Stimulated activated CD4-positive, alpha-beta T cell treated with anti-CD3 and anti-CD28 coated beads, Interleukin-12 subunit alpha, Interleukin-12 subunit beta, amount 100 ng/mL, for 4 hours (primary cell): ENCODE measurements at regions not wholly inside any gene's neighbourhood (a gene's known extent, or its start where the extent isn't known, plus 50 kb on each side); places are given as distances from the start of the nearest gene placed in this dataset.
"Not testable (repeated sequence)": the region's sequence is repeated elsewhere in the genome, so short reads cannot be mapped to it uniquely, and the experiment has no call there.

Source experiments
- DNase-seq: peaks from one replicate; pipeline ENCODE4 v3.0.0-alpha.2; 2020

DNA sequence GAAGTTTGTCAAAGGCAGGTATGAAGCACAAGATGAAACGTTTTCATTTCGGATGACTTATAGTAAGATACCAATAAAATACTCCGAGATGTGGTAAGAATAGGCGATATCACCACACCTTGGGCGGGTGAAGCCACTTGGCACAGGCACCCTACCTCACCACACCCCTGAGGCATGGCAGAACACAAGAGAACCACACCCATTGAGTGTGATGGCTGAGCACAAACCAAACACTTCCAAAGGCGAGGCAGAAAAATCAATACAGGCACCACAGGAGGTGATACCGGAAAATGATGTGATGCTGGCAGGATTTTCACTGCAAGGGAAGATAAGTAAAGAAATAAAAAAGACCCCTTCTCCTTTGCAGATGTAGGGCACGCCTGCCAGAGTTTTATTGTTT, 332.9 kb upstream of the PRDM1 start:
- no peak for DNase-seq

DNA sequence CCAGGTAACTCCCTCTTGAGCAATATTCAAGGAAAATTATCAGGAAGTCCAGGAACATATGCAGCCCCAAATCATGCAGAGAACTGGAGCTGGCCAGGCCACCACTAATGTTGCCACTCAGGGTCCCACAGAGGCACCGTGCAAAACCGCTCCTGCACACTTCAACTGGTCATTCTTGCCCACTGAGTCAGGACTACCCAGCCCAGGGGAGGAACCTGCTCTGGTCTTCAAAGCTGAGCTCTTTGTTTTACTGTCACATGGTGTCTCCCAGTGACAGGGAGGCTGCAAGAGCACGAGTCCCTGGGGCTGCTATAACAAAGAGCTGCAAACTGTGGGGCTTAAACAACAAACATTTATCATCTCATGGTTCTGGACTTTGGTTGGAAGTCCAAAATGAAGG, 336.0 kb upstream of the PRDM1 start:
- DNase-seq: no peak

DNA sequence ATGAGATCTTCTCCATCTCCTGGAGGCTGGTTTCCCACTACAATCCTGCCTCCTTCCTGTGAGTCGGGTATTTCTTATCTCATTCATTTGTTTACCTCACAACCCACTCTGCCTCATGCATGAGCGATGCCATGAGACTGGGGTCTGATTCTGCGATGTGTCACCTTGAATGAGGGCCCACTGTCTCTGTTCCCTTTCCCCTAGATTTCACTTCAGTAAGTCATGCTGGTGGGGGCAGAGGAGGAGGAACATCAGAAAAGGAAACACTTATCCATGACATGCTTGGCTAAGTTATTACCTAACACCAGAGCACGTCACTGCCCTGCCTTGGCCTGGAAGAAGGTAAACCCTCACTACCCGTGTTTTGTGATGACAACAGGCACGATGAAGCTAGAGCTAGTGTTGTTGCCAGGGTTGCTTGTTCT, 337.4 kb upstream of the PRDM1 start:
- DNase-seq: no peak

DNA sequence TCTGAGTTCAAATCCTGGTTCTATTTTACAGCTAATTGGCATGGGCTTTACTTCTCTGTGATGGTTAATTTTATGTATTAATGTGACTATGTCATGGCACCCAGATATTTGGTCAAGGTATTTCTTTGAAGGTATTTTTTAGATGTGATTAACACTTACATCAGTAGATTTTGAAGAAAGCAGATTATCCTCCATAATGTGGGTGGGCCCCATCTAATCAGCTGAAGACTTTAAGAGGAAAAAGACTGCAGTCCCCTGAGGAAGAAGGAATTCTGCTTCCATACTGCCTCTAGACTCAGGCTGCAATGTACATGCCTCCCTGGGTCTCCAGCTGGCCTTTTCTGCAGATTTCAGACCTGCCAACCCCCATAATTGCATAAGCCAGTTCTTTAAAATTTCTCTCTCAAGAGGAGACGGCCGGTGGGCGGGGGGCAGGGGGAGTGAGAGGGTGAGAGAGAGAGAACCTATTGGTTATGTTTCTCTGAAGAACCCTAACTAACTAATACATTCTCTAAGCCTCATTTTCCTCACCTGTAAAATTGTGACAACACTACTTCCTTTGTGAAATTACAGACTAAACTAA, 338.2 kb upstream of the PRDM1 start:
- no peak for DNase-seq

DNA sequence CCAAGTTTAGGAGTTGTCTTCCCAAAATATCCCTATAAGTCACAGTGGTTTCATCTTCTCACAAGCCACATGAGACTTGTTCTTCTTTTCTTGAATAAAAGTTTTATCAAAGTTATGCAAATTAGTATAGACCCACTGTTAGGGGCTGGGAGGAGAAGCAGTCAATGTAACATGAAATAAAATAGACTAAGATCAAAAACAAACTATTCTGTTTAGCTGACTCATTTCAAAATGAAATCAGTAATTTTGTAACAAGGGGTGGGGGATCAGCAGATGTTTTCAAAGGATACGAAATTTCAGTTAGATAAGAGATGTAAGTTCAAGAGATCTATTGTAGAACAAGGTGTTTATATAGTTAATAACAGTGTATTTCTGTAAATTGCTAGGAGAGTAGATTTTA, 339.6 kb upstream of the PRDM1 start:
- DNase-seq: no peak

DNA sequence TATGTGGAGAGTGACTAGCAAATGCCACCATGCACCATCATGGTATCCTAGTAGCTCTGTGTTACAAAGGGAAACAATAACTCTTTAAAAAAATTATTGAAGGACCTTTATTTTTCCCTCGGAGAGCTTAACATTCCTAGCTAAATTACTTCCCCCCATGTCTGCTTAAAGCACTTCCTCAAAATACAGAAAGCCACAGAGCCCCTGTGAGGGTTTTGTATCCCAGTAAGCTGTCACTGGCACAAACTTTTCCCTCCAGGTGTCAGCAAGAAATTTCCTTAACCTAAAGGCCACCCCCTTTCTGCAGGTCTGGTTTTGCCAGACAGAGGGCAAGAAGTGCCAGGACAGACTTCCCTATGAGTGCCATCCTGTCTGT, 340.0 kb upstream of the PRDM1 start:
- no peak for DNase-seq

DNA sequence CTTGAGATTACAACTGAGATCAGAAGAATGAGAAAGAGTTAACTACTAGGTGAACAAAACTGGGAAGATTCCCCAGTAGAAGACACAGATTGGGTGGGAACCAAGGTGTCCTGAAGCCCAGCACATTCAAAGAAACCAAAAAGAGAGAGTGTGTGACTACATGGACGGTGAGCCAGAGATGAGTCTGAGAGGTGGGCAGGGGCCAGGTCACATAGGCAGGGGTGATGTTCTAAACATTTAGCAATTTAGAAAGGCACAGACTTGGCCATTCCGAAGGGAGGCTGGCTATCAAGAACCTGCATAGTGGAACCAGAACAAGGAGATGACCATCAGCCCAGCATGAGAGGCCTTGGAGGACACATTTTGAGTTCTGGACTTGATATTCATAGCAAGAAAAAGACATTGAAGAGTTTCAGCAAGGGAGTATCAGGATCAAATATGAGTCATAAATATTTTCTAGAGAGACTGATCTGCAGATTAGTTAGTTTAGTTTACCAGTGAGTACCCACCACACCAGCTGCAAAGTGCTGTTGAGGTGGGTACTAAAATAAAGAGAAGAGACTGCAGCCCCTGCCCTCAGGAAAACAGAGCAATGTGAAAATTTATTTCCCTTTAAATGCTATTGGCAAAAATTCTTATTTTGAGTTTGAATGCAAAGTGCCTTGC, 340.5 kb upstream of the PRDM1 start:
- no peak for DNase-seq

DNA sequence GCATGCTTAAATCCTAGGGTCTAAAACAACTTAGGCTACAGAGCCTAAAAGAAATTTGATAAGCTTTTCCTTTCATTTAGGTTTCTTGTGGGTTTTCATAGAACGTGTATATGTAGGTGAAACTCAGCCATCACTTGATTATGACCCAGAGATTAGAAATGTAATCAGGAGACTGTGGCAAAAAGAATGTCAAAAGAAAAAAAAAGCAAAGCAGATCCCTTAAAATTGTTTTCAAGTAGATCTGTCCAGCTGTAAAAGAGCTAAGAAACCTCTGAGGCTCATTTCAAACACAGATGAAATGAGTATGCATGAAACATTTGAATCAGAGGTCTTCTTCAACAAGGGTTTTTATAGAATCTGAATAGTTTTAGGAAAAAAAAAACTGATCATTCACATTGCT, 341.3 kb upstream of the PRDM1 start:
- DNase-seq: no peak

DNA sequence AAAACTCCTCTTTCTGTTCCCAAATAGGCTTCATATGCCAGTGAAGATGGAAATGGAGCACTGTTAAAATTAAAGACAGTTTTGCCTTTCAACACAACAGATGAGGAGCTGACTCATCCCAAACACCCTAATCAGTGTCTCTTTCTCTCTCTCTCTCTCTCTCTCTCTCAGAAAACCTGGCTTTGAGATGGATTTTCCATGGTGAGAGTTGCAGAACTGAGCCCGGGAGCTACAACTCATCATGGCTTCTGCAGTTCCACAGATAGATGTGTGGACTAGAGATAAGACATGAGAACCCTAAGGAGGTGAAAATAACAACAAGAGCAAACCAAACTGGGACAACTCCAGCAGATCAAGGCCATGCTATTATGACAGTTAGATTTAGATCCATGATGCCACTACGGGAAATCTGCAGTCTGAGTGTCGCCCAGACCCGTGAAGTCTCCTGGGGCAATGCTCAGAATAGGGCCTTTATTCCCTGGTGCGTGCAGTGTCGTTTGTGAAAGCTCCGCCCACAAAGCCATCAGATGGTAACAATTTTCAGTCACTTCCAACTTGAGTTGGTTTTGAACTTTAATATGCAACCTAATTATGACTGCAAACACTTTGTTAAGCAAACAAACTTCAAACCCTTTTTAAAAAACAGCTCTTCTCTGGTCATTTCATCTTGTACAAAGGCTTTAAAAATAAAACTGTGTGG, 338.2 kb upstream of the PREP start:
- no peak for DNase-seq

DNA sequence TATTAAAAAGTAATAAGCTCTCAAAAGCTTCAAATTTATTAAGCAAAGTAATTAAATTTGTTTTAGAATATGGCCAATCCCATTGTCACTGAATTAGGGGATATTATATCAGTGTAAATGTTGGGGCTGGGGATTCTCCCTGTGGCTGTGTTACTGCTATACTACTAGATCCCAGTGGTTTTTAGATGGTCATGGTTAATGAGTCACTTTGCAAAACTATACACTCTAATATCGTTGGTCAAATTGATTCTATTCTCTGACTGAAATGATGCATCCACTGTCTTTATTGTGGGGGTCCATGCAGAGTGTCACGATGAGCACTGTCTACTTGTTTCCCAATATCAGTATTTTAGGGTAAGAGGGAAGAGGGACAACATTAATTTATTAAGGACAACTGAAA, 336.9 kb upstream of the PREP start:
- no peak for DNase-seq

DNA sequence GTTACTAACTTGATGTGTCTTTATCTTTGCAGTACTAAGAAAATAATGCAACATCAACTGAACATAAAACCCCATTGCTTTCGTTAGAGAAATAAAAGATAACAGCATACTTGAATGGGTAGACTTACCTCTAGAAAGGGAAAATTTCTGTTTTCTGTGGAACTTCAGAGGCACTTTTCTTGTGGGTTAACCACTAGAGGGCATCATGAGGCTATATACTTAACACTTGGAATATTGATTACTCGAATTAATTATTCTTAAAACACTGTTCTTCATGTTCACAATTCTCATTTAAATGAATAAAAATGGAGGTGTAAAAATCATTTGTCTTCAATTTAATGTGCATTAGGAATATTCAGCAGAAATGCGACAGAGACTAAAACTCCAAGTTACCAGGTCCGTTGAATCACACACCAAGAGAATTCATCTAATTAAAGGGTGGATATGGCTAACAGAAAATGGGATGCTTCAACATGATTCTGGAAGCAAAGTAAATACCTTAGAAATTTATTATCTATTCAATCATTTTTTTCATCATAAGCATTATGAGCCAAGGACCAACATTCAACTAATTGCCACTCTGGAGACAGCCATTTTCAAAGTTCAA, 330.8 kb upstream of the PREP start:
- DNase-seq: no peak

DNA sequence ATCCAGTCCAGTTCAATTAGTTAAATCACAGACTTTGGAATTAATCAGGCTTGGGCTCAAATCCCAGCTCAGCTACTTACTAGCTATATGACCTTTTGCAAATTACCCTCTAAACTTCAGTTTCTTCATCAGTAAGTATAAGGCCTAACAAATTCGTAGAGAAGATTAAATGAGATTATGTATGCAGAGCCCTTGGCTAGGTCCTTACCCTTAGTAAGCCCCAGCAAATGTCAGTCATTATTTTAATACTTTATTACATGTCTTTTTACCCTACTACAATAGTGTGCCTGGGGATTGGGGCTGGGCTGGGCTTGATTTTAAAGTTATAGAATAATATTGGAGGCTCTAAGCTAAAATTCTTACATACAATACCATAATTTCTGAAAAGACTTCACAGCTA, 326.1 kb upstream of the PREP start:
- no peak for DNase-seq

DNA sequence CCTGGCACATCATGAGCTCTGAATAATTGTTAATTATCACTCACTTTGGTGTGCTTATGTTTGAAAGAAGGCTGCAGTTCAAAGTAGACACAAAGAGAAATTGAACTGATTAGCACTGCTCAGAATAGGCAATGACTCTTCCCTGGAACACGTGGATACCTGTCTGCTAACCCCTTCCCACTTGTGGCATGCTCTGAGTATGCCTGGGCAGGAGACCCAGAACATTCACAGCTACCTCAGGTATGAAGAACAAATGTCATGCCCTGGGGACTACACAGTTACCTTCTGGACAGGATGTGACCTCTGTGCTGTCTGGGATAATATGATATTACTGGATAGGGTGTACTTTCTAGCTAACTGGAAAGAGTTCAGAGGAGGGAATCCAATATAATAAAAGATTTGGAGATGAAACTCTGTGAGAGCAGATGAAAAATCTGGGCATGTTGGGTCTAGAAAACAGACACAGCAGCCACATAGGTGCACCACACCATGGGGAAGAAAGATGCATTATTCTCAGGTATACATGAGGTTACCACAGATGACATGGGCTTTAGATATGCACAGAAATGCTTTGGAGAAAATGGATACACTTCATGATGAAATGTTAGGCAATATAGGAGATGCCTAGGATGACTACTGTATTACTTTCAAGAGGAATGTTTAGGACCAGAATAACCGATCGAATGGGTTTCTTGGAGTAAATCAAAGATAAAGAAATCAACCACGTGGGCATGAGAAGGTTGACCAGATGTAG, 324.2 kb upstream of the PREP start:
- DNase-seq: no peak

DNA sequence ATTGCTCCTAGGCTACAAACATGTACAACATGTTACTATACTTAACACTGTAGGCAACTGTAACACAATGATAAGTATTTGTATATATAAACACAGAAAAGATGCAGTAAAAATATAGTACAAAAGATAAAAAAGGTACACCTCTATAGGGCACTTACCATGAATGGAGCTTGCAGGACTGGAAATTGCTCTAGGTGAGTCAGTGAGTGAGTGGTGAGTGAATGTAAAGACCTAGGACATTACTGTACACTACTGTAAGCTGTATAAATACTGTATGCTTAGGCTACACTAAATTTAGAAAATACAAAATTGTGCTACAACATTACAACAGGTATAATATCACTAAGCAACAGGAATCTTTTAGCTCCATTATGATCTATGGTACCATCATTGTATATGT, 312.0 kb upstream of the PREP start:
- no peak for DNase-seq

DNA sequence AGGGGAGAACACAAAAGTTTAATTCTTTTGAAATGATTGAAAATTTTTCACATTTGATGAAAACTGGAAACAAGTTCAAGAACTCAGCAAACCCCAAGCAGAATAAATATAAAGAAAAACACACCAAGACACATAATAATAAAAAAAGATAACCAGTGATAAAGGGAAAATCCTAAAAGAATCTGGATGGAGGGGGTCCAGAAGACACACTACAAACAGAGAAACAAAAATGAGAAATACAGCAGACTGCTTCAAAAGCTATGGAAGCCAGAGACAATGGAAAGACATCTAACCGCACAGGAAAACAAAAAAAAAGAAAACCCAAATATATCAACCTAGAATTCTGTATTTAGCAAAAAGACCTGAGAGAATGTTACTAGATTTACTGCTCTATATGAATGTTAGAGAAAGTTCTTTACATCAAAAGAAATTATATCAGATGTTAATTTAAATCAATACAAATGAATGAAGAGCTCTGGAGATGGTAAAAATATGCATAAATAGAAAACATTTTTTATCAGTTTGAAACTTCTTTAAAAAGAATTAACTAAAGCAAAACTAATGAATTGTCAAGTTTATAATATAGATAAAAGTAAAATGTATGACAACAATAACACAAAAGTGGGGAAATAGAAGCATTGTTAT, 310.7 kb upstream of the PREP start:
- DNase-seq: no peak

DNA sequence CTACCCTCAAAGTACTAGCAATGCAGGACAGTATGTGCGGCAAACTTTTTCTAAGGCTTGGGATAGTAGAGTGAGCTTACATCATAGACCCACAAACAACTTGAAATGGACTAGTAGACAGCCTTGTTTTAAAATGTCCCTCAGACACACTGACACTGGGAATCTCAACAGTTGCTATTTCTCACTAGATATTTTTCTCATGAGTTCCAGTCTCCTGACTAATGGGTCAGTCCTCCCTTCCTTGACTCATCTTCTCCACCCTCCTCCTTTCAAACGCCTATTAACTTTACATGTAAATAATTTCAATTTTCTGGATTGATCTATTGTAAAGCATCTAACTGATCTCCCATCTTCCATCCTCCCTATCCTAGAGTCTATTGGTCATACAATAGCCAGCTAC, 308.3 kb upstream of the PREP start:
- no peak for DNase-seq

DNA sequence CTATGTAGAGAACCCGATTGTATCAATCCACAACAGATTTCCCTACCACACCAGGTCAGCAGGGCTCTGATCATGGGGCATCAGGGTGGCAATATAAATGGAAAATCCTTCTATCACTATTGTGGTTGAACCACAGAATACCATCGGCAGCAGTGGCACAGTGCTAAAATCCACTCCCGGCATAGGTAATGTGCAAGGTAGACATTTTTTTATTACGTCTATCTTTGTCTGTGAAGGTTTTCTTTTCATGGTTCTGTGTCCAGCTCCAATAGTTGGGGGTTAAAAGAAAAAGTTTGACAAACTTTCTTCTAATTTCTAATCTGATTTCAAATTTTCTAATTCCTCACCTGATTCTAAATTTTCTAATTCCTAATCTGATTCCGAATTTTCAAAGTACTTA, 302.7 kb upstream of the PREP start:
- no peak for DNase-seq

DNA sequence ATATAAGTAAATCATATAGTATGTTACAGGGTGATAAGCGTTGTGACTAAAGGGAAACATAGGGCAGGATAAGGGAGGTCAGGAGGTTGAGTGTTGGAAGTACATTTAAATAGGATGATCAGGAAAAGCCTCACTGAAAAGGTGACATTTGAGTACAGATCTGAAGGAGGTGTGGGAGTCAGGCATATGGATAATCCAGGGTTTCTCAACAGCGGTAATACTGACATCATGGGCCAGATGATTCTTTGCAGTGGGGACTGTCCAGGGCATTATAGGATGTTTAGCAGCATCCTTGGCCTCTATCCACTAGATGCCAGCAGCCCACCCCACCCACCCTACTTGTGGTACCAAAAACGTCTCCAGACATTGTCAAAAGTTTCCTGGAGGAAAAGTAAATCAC, 292.6 kb upstream of the PREP start:
- no peak for DNase-seq

DNA sequence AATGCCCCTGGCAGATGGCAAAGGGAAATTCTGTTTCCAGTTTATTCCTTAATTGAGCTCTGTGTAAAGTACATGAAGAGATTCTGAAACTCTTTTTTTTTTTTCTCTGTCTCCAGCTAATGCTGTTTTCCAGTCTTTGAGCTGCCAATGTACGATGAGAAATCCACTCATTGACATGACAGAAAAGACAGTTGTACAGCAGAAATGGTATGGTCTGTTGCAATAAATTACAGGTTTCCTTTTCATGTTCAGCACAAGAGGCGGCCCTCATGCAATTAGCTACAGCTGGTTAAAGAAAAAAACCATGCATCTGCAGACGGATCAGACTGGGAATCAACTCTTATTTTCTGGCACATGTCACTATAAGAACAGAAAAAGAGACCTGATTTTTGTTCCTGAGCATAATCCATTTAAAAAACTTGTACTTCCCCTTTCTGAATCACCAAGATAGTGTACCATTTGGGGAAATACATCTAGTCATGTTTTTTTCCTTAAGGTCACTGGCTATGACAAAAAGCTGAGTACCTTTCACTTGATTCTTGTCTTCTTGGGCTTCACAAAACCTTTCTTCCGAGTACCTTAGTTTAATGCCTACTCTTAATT, 289.8 kb upstream of the PREP start:
- no peak for DNase-seq

DNA sequence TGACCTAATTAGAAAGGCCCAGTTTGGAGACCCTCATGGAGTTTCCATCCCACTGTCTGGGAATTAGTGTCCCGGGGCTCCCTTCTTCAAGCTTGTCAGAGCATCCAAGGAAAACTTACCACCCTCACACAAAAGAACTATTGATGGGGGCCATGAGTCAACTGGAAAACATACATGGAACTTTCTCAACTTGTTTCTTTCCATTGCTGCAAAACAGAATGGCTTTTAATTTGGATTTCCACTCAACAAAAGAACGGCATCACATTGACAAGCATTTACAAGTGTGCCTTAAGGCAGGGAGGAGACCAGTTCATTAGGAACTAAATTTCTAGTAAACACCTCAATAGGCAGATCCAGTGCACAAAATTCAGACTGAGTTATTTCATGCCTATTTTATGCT, 289.1 kb upstream of the PREP start:
- DNase-seq: no peak

DNA sequence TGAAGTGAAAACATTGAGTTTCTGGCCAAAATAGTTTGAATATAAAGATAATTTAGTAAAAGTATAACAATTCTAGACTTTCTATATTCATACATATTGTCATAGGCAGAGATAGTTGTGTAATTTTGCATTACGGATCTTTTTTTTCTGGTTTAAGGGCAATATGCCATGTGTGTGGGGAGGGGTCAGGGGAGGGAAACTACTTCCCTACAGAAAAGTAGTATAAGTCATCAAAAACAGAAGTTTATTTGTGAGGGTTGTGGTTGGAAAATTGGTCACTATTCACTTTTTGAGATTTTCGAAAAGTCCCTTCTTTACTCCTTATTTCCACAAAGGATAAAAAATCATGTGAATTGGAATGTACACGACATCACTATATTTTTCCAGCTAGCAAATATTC, 288.2 kb upstream of the PREP start:
- no peak for DNase-seq

DNA sequence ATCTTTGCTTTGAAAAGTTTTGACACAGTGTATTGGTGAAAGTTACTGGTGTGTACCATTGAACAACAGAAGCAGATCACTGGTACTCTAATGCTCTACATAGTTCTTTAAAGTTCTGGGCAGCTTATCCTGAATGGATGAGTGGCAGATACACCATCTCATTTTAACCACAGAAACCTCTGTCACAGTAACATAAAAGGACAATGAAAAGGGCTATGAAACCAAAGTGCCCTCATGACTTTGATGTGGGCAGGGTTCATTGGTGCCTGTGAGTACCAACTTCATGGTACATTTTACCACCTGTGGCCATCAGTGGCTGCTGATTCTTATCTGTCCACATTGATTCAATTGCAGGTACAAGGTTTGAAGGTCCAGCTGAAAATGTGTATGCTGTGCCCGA, 285.7 kb upstream of the PREP start:
- no peak for DNase-seq

DNA sequence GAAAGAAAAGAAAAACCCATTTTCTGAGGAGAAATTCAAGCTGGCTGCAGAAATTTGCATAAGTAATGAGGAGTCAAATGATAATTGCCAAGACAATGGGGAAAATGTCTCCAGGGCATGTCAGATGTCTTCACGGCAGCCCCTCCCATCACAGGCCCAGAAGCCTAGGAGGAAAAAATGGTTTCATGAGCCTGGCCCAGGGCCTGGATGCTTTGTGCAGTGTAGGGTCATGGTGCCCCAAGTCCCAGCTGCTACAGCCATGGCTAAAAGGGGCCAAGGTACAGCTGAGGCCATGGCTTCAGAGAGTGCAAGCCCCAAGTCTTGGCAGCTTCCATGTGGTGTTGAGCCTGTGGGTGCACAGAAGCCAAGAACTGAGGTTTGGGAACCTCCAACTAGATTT, 283.9 kb upstream of the PREP start:
- DNase-seq: not testable (repeated sequence)
